PC-9 (cell line): ENCODE measurements at regions not wholly inside any gene's neighbourhood (a gene's known extent, or its start where the extent isn't known, plus 50 kb on each side); places are given as distances from the start of the nearest gene placed in this dataset.

ENCODE experiments used
- BruUV-seq: library from RNA; stranded (reverse); fragments of 400-500 nt; replicated peaks from 2 replicates; lab custom pipeline; 2021; lab: Mats Ljungman, UMichigan
- CTCF ChIA-PET: fragments of 300-600 bp; sonication (Branson Sonifier 250); formaldehyde crosslinking; loops from one replicate; lab custom pipeline; 2022; ENCODE audit warnings: antibody characterized with exemption; lab: Charles Lee
- POLR2A ChIA-PET: fragments of 300-600 bp; sonication (Branson Sonifier 250); formaldehyde crosslinking; loops from one replicate; lab custom pipeline; 2022; ENCODE audit warnings: antibody characterized with exemption; ENCODE audit not compliant: unreplicated experiment; lab: Charles Lee
- DNase-seq, 2 experiments: peaks; one replicate each; pipeline versions ENCODE4 v3.0.0 to v3.0.0-alpha.2; 2015 to 2022; ENCODE audit warnings: mixed read lengths in 1 of 2
- H2AFZ ChIP-seq: fragments of 200-600 bp; sonication (generic); 2 replicates; pipeline ENCODE4 v1.8.1; 2017; ENCODE audit warnings: antibody characterized with exemption
- H3F3A ChIP-seq: fragments of 200-600 bp; sonication (generic); 2 replicates; pipeline ENCODE4 v1.8.1; 2017; ENCODE audit warnings: antibody characterized with exemption, mild to moderate bottlenecking, low read depth; ENCODE audit not compliant: insufficient read depth
- H3K27ac ChIP-seq: fragments of 200-600 bp; sonication (generic); 2 replicates; pipeline ENCODE4 v1.6.1; 2016; ENCODE audit warnings: mixed run types
- H3K27me3 ChIP-seq: fragments of 200-600 bp; sonication (generic); 2 replicates; pipeline ENCODE4 v1.6.1; 2016; ENCODE audit warnings: low read depth, mixed run types; ENCODE audit not compliant: insufficient read depth
- H3K36me3 ChIP-seq: fragments of 200-600 bp; sonication (generic); 2 replicates; pipeline ENCODE4 v1.6.1; 2016; ENCODE audit warnings: low read depth, mixed run types
- H3K4me1 ChIP-seq: fragments of 200-600 bp; sonication (generic); replicated peaks from 2 replicates; pipeline ENCODE4 v1.6.1; 2016; ENCODE audit warnings: mixed run types; ENCODE audit not compliant: insufficient read depth
- H3K4me2 ChIP-seq: fragments of 200-600 bp; sonication (generic); 2 replicates; pipeline ENCODE4 v1.6.1; 2017; ENCODE audit warnings: mixed run types
- H3K4me3 ChIP-seq: fragments of 200-600 bp; sonication (generic); 2 replicates; pipeline ENCODE4 v1.6.1; 2016; ENCODE audit warnings: mixed run types
- H3K79me2 ChIP-seq: fragments of 200-600 bp; sonication (generic); 2 replicates; pipeline ENCODE4 v1.6.1; 2017; ENCODE audit warnings: low read depth, mixed run types
- H3K9me2 ChIP-seq: fragments of 200-600 bp; sonication (generic); 2 replicates; pipeline ENCODE4 v1.8.1; 2017; ENCODE audit warnings: mild to moderate bottlenecking; ENCODE audit not compliant: insufficient read depth
- H3K9me3 ChIP-seq: fragments of 200-600 bp; sonication (generic); 2 replicates; pipeline ENCODE4 v1.8.1; 2016; ENCODE audit warnings: low read depth; ENCODE audit not compliant: insufficient read depth
- H4K20me1 ChIP-seq: fragments of 200-600 bp; sonication (generic); 2 replicates; pipeline ENCODE4 v1.8.1; 2017; ENCODE audit not compliant: insufficient read depth
- EZH2 ChIP-seq: fragments of 200-600 bp; sonication (generic); IDR thresholded peaks from 2 replicates; pipeline ENCODE4 v1.8.0; 2017; ENCODE audit warnings: antibody characterized with exemption, low read depth
- intact Hi-C: fragments of 100-400 bp; cut with micrococcal nuclease; formaldehyde crosslinking; loops from one replicate; pipeline ENCODE4 v1.10.0; 2022; ENCODE audit not compliant: unreplicated experiment
- TF ChIP-seq, protein P1 (sequence below): fragments of 200-600 bp; sonication (generic); conservative IDR thresholded peaks from 2 replicates; pipeline ENCODE4 v1.6.1; 2017; ENCODE audit warnings: mixed run types, antibody characterized with exemption, mild to moderate bottlenecking, moderate library complexity

DNA sequence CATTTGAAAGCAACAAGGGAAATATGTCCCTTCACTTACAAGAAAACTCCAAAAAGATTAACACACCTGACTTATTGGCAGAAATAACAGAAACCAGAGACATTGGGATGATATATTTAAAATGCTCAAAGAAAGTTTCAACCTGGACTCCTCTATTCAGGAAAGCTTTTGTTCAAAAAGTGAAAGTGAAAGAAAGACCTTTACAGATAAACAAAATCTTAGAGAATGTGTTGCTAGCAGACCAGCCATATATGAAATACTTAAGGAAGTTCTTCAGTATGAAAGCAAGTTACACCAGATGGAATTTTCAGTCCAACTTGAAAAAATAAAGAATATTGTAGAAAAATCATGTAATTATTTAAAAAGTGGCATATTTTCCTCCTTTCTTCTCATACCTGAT is 1075.1 kb downstream of the NR2F1-AS1 start:
- H3K79me2 ChIP-seq: no peaks in the 10 kb centered on the region
- H3K9me2 ChIP-seq: no peaks in the 10 kb centered on the region
- ChIA-PET CTCF (no interaction called here), POLR2A (interaction anchor here (0.6 kb wide), 1 partner anchor 281 kb away, joined by 3 read pairs; no protein-coding TSS in a partner anchor)
- H3K27ac ChIP-seq: no peak overlapping the region
- intact Hi-C loops: no loop called here
- H2AFZ ChIP-seq: peak overlapping the region; percentile 82
- H3K36me3 ChIP-seq: no peaks in the 10 kb centered on the region
- no peak for DNase-seq
- H3K4me1 ChIP-seq: no peaks in the 10 kb centered on the region; the same call in 1 of the 2 replicates
- H3K27me3 ChIP-seq: no peaks in the 10 kb centered on the region
- H3F3A ChIP-seq: no peaks in the 10 kb centered on the region
- peak overlapping the region; percentile 28; the same call in 1 of the 2 replicates for H3K4me3 ChIP-seq
- TF ChIP-seq, protein P1, sequence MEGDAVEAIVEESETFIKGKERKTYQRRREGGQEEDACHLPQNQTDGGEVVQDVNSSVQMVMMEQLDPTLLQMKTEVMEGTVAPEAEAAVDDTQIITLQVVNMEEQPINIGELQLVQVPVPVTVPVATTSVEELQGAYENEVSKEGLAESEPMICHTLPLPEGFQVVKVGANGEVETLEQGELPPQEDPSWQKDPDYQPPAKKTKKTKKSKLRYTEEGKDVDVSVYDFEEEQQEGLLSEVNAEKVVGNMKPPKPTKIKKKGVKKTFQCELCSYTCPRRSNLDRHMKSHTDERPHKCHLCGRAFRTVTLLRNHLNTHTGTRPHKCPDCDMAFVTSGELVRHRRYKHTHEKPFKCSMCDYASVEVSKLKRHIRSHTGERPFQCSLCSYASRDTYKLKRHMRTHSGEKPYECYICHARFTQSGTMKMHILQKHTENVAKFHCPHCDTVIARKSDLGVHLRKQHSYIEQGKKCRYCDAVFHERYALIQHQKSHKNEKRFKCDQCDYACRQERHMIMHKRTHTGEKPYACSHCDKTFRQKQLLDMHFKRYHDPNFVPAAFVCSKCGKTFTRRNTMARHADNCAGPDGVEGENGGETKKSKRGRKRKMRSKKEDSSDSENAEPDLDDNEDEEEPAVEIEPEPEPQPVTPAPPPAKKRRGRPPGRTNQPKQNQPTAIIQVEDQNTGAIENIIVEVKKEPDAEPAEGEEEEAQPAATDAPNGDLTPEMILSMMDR: no peak
- TF ChIP-seq EZH2: no peak
- no peaks in the 10 kb centered on the region for H4K20me1 ChIP-seq
- no TSS peak for BruUV-seq
- peak overlapping the region; percentile 56 for H3K4me2 ChIP-seq
- H3K9me3 ChIP-seq: peaks cover 9% of the 10 kb centered on the region

DNA sequence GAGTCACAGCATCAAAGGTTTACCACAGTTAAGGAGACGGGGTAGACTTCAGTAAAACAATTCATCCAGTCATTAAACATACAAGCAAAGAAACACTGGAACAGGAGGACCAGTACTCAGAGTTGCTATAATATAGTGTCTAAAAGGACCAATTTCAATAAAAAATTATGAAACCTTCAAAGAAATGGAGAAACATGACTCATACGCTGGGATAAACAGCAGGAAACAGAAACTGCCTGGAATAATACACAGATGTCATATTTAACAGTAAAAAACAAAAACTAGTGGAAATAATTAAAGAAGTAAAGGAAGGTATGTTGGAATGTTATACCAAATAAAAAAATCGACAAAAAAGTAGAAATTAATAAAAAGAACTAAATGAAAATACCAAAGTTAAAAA is 1075.9 kb downstream of the NR2F1-AS1 start:
- Histone ChIP-seq H3K27me3 (no peaks in the 10 kb centered on the region), H3K9me2 (no peaks in the 10 kb centered on the region), H3K4me3 (no peak overlapping the region), H3K79me2 (no peaks in the 10 kb centered on the region), H3K9me3 (peaks cover 4% of the 10 kb centered on the region), H3K36me3 (no peaks in the 10 kb centered on the region), H3K4me2 (no peak overlapping the region), H3K4me1 (no peaks in the 10 kb centered on the region; the same call in 1 of the 2 replicates), H2AFZ (0 out of 2 replicates have a peak overlapping the region, but pooled peaks have one; percentile 82), H3K27ac (no peak overlapping the region), H3F3A (no peaks in the 10 kb centered on the region), H4K20me1 (no peaks in the 10 kb centered on the region)
- no peak for TF ChIP-seq EZH2
- TF ChIP-seq, protein P1: no peak
- ChIA-PET POLR2A (no interaction called here), CTCF (no interaction called here)
- BruUV-seq: no TSS peak
- DNase-seq: no peak
- intact Hi-C loops: no loop called here

DNA sequence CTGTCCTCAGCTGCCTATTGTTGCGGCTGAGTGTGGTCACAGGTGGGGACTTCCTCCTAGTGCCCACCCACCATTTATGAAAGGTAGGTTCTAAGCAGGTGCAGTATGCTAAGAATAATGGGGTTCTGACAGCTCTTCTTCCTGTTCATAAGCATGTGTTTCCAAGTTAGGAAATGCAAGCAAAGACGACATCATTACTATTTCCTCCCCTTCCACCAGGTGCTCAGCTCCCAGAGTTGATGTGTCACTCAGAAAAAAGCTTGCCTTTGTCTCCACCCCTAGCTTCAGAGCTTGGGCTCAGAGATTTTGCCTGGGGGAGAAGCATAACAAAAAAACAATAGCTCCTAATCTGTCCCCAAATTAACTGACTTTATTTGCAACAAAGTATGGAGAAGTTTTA is 1076.7 kb downstream of the NR2F1-AS1 start:
- Histone ChIP-seq H3F3A (no peaks in the 10 kb centered on the region), H3K4me1 (no peaks in the 10 kb centered on the region; the same call in 1 of the 2 replicates), H2AFZ (no peak overlapping the region), H3K9me3 (peaks cover 4% of the 10 kb centered on the region), H3K4me3 (no peak overlapping the region), H4K20me1 (no peaks in the 10 kb centered on the region), H3K4me2 (no peak overlapping the region), H3K27me3 (no peaks in the 10 kb centered on the region), H3K27ac (no peak overlapping the region), H3K79me2 (no peaks in the 10 kb centered on the region), H3K36me3 (no peaks in the 10 kb centered on the region), H3K9me2 (no peaks in the 10 kb centered on the region)
- TF ChIP-seq EZH2: no peak
- TF ChIP-seq, protein P1: no peak
- intact Hi-C loops: no loop called here
- ChIA-PET POLR2A (no interaction called here), CTCF (interaction anchor here (0.6 kb wide), 1 partner anchor 12 kb away, joined by 3 read pairs; no protein-coding TSS in a partner anchor)
- DNase-seq: no peak
- no TSS peak for BruUV-seq
